H1 (cell line): ENCODE measurements at regions not wholly inside any gene's neighbourhood (a gene's known extent, or its start where the extent isn't known, plus 50 kb on each side); places are given as distances from the start of the nearest gene placed in this dataset.

Experiments used
- CTCF ChIA-PET: fragments of 300-600 bp; sonication (Branson Sonifier 250); formaldehyde crosslinking; loops from one replicate; lab custom pipeline; 2021; ENCODE audit not compliant: partially characterized antibody; lab: Charles Lee
- POLR2A ChIA-PET: fragments of 300-600 bp; sonication (Branson Sonifier 250); formaldehyde crosslinking; loops from one replicate; lab custom pipeline; 2021; ENCODE audit warnings: inconsistent platforms; ENCODE audit not compliant: partially characterized antibody; lab: Charles Lee
- DNase-seq, 2 experiments: peaks; one replicate each; pipeline versions ENCODE4 v3.0.0 to v3.0.0-alpha.2; 2010 to 2022; ENCODE audit warnings: low spot score in 2 of 2, low read depth in 1 of 2, mixed read lengths in 1 of 2
- FAIRE-seq: peaks from 2 replicates; lab custom pipeline; 2011; peaks lifted over from hg19 to GRCh38; lab: Jason Lieb, UNC
- H2AFZ ChIP-seq: 2 replicates; pipeline ENCODE4 v1.8.1; 2012; ENCODE audit warnings: low read length, inconsistent platforms
- H2AK5ac ChIP-seq: 2 replicates; pipeline ENCODE4 v1.6.1; 2013; ENCODE audit warnings: low read depth, low read length
- H2BK120ac ChIP-seq: replicated peaks from 2 replicates; pipeline ENCODE3; 2013; ENCODE audit warnings: low read depth, low read length, inconsistent platforms
- H2BK12ac ChIP-seq: 2 replicates; pipeline ENCODE4 v1.6.1; 2013; ENCODE audit warnings: low read depth, low read length
- H2BK15ac ChIP-seq: 2 replicates; pipeline ENCODE4 v1.6.1; 2013; ENCODE audit warnings: low read length
- H2BK20ac ChIP-seq: 2 replicates; pipeline ENCODE4 v1.6.1; 2013; ENCODE audit warnings: low read length
- H2BK5ac ChIP-seq: 2 replicates; pipeline ENCODE4 v1.6.1; 2013; ENCODE audit warnings: low read depth, low read length
- H3K14ac ChIP-seq: 2 replicates; pipeline ENCODE4 v1.6.1; 2013; ENCODE audit warnings: inconsistent platforms; ENCODE audit not compliant: insufficient read length
- H3K18ac ChIP-seq: 2 replicates; pipeline ENCODE4 v1.6.1; 2013; ENCODE audit warnings: low read length; ENCODE audit errors: extremely low read depth
- H3K23ac ChIP-seq: 2 replicates; pipeline ENCODE4 v1.6.1; 2013; ENCODE audit warnings: inconsistent platforms; ENCODE audit not compliant: insufficient read length
- H3K23me2 ChIP-seq: 2 replicates; pipeline ENCODE4 v1.6.1; 2013; ENCODE audit warnings: low read depth, low read length
- H3K27ac ChIP-seq: 2 replicates; pipeline ENCODE4 v1.6.1; 2011; ENCODE audit warnings: low read depth, low read length, inconsistent platforms
- H3K27me3 ChIP-seq, 4 experiments: replicated peaks in 1 of 4; 1 replicate in 1 of 4; 2 replicates in 3 of 4; pipeline versions ENCODE4 v1.6.1 to v1.8.1; 2011 to 2013; ENCODE audit warnings: low read length in 3 of 4, mild to moderate bottlenecking in 3 of 4, inconsistent platforms in 2 of 4, mixed read lengths in 2 of 4, moderate library complexity in 1 of 4; ENCODE audit not compliant: control insufficient read depth in 3 of 4, insufficient read depth in 3 of 4; ENCODE audit errors: extremely low read depth in 1 of 4
- H3K36me3 ChIP-seq, 4 experiments: 2 replicates each; pipeline versions ENCODE4 v1.6.1 to v1.8.1; 2011 to 2013; ENCODE audit warnings: mild to moderate bottlenecking in 4 of 4, low read length in 3 of 4, moderate library complexity in 2 of 4, control low read depth in 1 of 4, inconsistent platforms in 1 of 4; ENCODE audit not compliant: insufficient read depth in 4 of 4, control insufficient read depth in 2 of 4
- H3K4ac ChIP-seq: replicated peaks from 2 replicates; pipeline ENCODE3; 2013; ENCODE audit warnings: low read length, low read depth, mixed read lengths, inconsistent platforms; ENCODE audit not compliant: insufficient read length
- H3K4me1 ChIP-seq, 4 experiments: replicated peaks in 1 of 4; 1 replicate in 1 of 4; 2 replicates in 3 of 4; pipeline versions ENCODE4 v1.6.1 to v1.8.1; 2011 to 2013; ENCODE audit warnings: low read length in 3 of 4, inconsistent platforms in 2 of 4, mixed read lengths in 1 of 4; ENCODE audit not compliant: insufficient read depth in 4 of 4, control insufficient read depth in 3 of 4
- H3K4me2 ChIP-seq, 2 experiments: 2 replicates each; pipeline versions ENCODE4 v1.6.1 to v1.8.1; 2011 to 2013; ENCODE audit warnings: low read depth in 2 of 2, low read length in 2 of 2, control low read depth in 1 of 2, inconsistent platforms in 1 of 2, mild to moderate bottlenecking in 1 of 2; ENCODE audit not compliant: insufficient read depth in 1 of 2
- H3K4me3 ChIP-seq, 4 experiments: fragments of 200-600, 300-600 bp in 1 of 4; sonication (generic), shearing (Covaris generic), sonication (Bioruptor Twin) in 1 of 4; 2 replicates each; pipeline versions ENCODE4 v1.5.1 to v1.8.1; 2011 to 2016; ENCODE audit warnings: low read length in 4 of 4, low read depth in 3 of 4, control low read depth in 2 of 4, inconsistent platforms in 2 of 4, mild to moderate bottlenecking in 2 of 4, mixed read lengths in 1 of 4, moderate library complexity in 1 of 4; ENCODE audit not compliant: insufficient read depth in 2 of 4; ENCODE audit errors: extremely low read depth in 1 of 4
- H3K56ac ChIP-seq: replicated peaks from 2 replicates; pipeline ENCODE3; 2013; ENCODE audit warnings: low read depth, mild to moderate bottlenecking, mixed read lengths, low read length, inconsistent platforms; ENCODE audit not compliant: insufficient read length
- H3K79me1 ChIP-seq: 2 replicates; pipeline ENCODE4 v1.6.1; 2013; ENCODE audit warnings: low read depth, low read length, control low read depth
- H3K79me2 ChIP-seq, 2 experiments: 2 replicates each; pipeline versions ENCODE4 v1.6.1 to v1.8.1; 2012 to 2013; ENCODE audit warnings: low read length in 2 of 2, mild to moderate bottlenecking in 2 of 2, inconsistent platforms in 1 of 2; ENCODE audit not compliant: insufficient read depth in 2 of 2, control insufficient read depth in 1 of 2
- H3K9ac ChIP-seq, 4 experiments: replicated peaks in 1 of 4; 1 replicate in 1 of 4; 2 replicates in 3 of 4; pipeline versions ENCODE4 v1.6.1 to v1.8.1; 2011 to 2013; ENCODE audit warnings: low read depth in 3 of 4, low read length in 3 of 4, control low read depth in 2 of 4, mild to moderate bottlenecking in 2 of 4, moderate library complexity in 2 of 4, inconsistent platforms in 1 of 4; ENCODE audit errors: extremely low read depth in 1 of 4
- H3K9me3 ChIP-seq, 2 experiments: 2 replicates each; pipeline versions ENCODE4 v1.6.1 to v1.8.1; 2012 to 2013; ENCODE audit warnings: mild to moderate bottlenecking in 2 of 2, moderate library complexity in 2 of 2, control low read depth in 1 of 2, inconsistent platforms in 1 of 2, low read depth in 1 of 2, low read length in 1 of 2, mixed read lengths in 1 of 2; ENCODE audit not compliant: insufficient read depth in 2 of 2
- H4K20me1 ChIP-seq, 2 experiments: replicated peaks in 1 of 2; 2 replicates each; pipeline versions ENCODE3 to v1.8.1; 2011 to 2013; ENCODE audit warnings: inconsistent platforms in 2 of 2, low read length in 2 of 2, mild to moderate bottlenecking in 1 of 2; ENCODE audit not compliant: insufficient read depth in 2 of 2, control insufficient read depth in 1 of 2
- H4K5ac ChIP-seq: 2 replicates; pipeline ENCODE4 v1.6.1; 2013; ENCODE audit warnings: low read length, low read depth, mixed read lengths, inconsistent platforms; ENCODE audit not compliant: insufficient read length
- H4K8ac ChIP-seq: 2 replicates; pipeline ENCODE4 v1.8.0; 2013; ENCODE audit warnings: mild to moderate bottlenecking, moderate library complexity, low read length, inconsistent platforms; ENCODE audit not compliant: insufficient read depth; ENCODE audit errors: extremely low read depth
- H4K91ac ChIP-seq: replicated peaks from 2 replicates; pipeline ENCODE3; 2013; ENCODE audit warnings: low read length, mixed read lengths, inconsistent platforms; ENCODE audit not compliant: insufficient read length
- BACH1 ChIP-seq: IDR thresholded peaks from 2 replicates; pipeline ENCODE4 v1.6.1; 2012; ENCODE audit warnings: low read length, improper control_type of control experiment
- CHD2 ChIP-seq: IDR thresholded peaks from 2 replicates; pipeline ENCODE4 v1.6.1; 2012; ENCODE audit warnings: low read length, improper control_type of control experiment
- JUN ChIP-seq: IDR thresholded peaks from 2 replicates; pipeline ENCODE4 v1.6.1; 2011; ENCODE audit warnings: low read depth, mild to moderate bottlenecking, improper control_type of control experiment, low read length
- SIRT6 ChIP-seq: IDR thresholded peaks from one replicate; pipeline ENCODE4 v1.7.1; 2012; ENCODE audit warnings: low read length, inconsistent platforms
- SRF ChIP-seq: IDR thresholded peaks from 2 replicates; pipeline ENCODE4 v1.6.1; 2011; ENCODE audit warnings: mild to moderate bottlenecking, low read depth, low read length, moderate library complexity
- SUZ12 ChIP-seq: fragments of 200-600 bp; sonication (generic); IDR thresholded peaks from 2 replicates; pipeline ENCODE4 v1.6.1; 2012; ENCODE audit warnings: mild to moderate bottlenecking, inconsistent platforms, low read length, moderate library complexity, mixed read lengths
- USF2 ChIP-seq: IDR thresholded peaks from 2 replicates; pipeline ENCODE4 v1.6.1; 2011; ENCODE audit warnings: low read length, improper control_type of control experiment
- WGBS, 2 experiments: shearing (Covaris generic) in 1 of 2; methylation state at CpG; one replicate each; pipeline versions ENCODE4 v1.1.6 to v1.1.7; 2013 to 2015; ENCODE audit warnings: low lambda C conversion rate in 2 of 2, mixed read lengths in 2 of 2, inconsistent platforms in 1 of 2, low coverage in 1 of 2, missing lambda C conversion rate in 1 of 2; ENCODE audit not compliant: insufficient replicate concordance in 2 of 2, insufficient coverage in 1 of 2, insufficient read length in 1 of 2; ENCODE audit errors: extremely low coverage in 1 of 2, missing lambda C conversion rate in 1 of 2; 5-methylcytosine and 5-hydroxymethylcytosine counted together

DNA sequence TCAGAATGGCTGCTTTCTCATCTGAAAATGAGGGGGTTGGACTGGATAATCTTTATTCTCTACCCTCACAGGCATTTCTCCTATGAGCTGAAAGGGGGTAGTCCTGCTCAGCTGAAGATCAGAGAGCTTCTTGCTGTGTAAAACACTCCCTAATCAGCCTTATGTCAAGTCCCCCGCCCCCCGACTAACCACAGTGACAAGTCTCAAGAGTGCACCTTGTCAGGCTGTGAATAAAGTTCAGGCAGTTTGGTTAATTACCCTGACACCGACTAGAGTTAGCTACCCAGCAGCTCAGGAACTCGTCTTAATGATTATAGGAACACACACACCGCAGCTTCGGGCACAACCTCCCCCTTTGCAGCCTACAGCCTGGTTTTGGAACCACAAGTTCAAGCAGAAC, 513.7 kb downstream of the RPS24 start:
- no peak overlapping the region for H3K4me3 ChIP-seq
- no peak overlapping the region for H3K9ac ChIP-seq
- H2BK12ac ChIP-seq: no peak overlapping the region
- H2AK5ac ChIP-seq: no peak overlapping the region
- no peak overlapping the region for H3K27ac ChIP-seq
- H3K4ac ChIP-seq: no peak overlapping the region
- DNase-seq (no peak), FAIRE-seq (no peak)
- H3K9me3 ChIP-seq: no peaks in the 10 kb centered on the region
- no peak overlapping the region for H2BK5ac ChIP-seq
- no peak overlapping the region for H3K23ac ChIP-seq
- H4K8ac ChIP-seq: no peak overlapping the region
- 0 out of 7 replicates have a peak, but pooled peaks cover 0 to 3% (median 0%) of the 10 kb centered on the region in 4 experiments for H3K27me3 ChIP-seq
- H4K5ac ChIP-seq: no peak overlapping the region
- TF ChIP-seq USF2: no peak
- no peak for TF ChIP-seq SUZ12
- no peak for TF ChIP-seq JUN
- no peak for TF ChIP-seq CHD2
- no peak for TF ChIP-seq SIRT6
- TF ChIP-seq BACH1: no peak
- no peak for TF ChIP-seq SRF
- no peak overlapping the region for H3K14ac ChIP-seq
- ChIA-PET POLR2A (no interaction called here), CTCF (interaction anchor here (1.2 to 1.3 kb wide), 3 partner anchors 14 to 112 kb away, joined by 3 read pairs; no protein-coding TSS in a partner anchor)
- no peak overlapping the region for H2AFZ ChIP-seq
- no peaks in the 10 kb centered on the region for H3K36me3 ChIP-seq
- no peaks in the 10 kb centered on the region for H4K20me1 ChIP-seq
- H3K18ac ChIP-seq: no peak overlapping the region
- H3K4me1 ChIP-seq: peaks cover 12 to 22% (median 16%) of the 10 kb centered on the region in 4 experiments
- H4K91ac ChIP-seq: no peak overlapping the region
- H2BK120ac ChIP-seq: no peak overlapping the region
- no peaks in the 10 kb centered on the region for H3K79me1 ChIP-seq
- no peaks in the 10 kb centered on the region for H3K79me2 ChIP-seq
- no peaks in the 10 kb centered on the region for H3K23me2 ChIP-seq
- no peak overlapping the region for H3K56ac ChIP-seq
- no peak overlapping the region for H3K4me2 ChIP-seq
- no peak overlapping the region for H2BK15ac ChIP-seq
- WGBS, 2 experiments: 88% methylated on average over 6 of the region's 6 CpGs; no CpG with 5 or more reads in 1 of the 2 experiments
- no peak overlapping the region for H2BK20ac ChIP-seq
